IPS-18a (cell line): ENCODE measurements at regions not wholly inside any gene's neighbourhood (a gene's known extent, or its start where the extent isn't known, plus 50 kb on each side); places are given as distances from the start of the nearest gene placed in this dataset.

Source experiments
- H3K27ac ChIP-seq: one replicate; pipeline ENCODE4 v1.5.1; 2013; ENCODE audit warnings: low read length
- H3K27me3 ChIP-seq: one replicate; pipeline ENCODE4 v1.6.1; 2013; ENCODE audit warnings: mild to moderate bottlenecking, low read length; ENCODE audit not compliant: control insufficient read depth, insufficient read depth
- H3K36me3 ChIP-seq: one replicate; pipeline ENCODE4 v1.6.1; 2013; ENCODE audit warnings: low read depth, low read length; ENCODE audit not compliant: control insufficient read depth
- H3K4me1 ChIP-seq: one replicate; pipeline ENCODE4 v1.6.1; 2013; ENCODE audit warnings: low read depth, low read length; ENCODE audit not compliant: control insufficient read depth
- H3K4me3 ChIP-seq: one replicate; pipeline ENCODE4 v1.5.1; 2013; ENCODE audit warnings: low read length
- H3K9ac ChIP-seq: one replicate; pipeline ENCODE4 v1.6.1; 2013; ENCODE audit warnings: mild to moderate bottlenecking, low read length, moderate library complexity
- H3K9me3 ChIP-seq: one replicate; pipeline ENCODE4 v1.6.1; 2013; ENCODE audit warnings: low read depth, low read length; ENCODE audit not compliant: control insufficient read depth

- Histone ChIP-seq H3K27me3 (no peaks in the 10 kb centered on the region), H3K4me1 (no peaks in the 10 kb centered on the region), H3K9me3 (no peaks in the 10 kb centered on the region), H3K36me3 (no peaks in the 10 kb centered on the region), H3K27ac (no peak overlapping the region), H3K9ac (no peak overlapping the region), H3K4me3 (no peak overlapping the region)
These were observed 338.2 kb downstream of the UQCRFS1 start for GRCh38 chr19:28874742-28875141.

GRCh38 chr19:28873301-28873700, 339.6 kb downstream of the UQCRFS1 start:
- Histone ChIP-seq H3K4me1 (no peaks in the 10 kb centered on the region), H3K36me3 (no peaks in the 10 kb centered on the region), H3K4me3 (no peak overlapping the region), H3K27ac (no peak overlapping the region), H3K9ac (no peak overlapping the region), H3K9me3 (no peaks in the 10 kb centered on the region), H3K27me3 (no peaks in the 10 kb centered on the region)

- Histone ChIP-seq H3K27ac (no peak overlapping the region), H3K4me3 (no peak overlapping the region), H3K36me3 (no peaks in the 10 kb centered on the region), H3K9ac (no peak overlapping the region), H3K4me1 (no peaks in the 10 kb centered on the region), H3K9me3 (no peaks in the 10 kb centered on the region), H3K27me3 (no peaks in the 10 kb centered on the region)
These were observed 341.7 kb downstream of the UQCRFS1 start for GRCh38 chr19:28871099-28871725.

- Histone ChIP-seq H3K9me3 (no peaks in the 10 kb centered on the region), H3K4me3 (no peak overlapping the region), H3K27me3 (no peaks in the 10 kb centered on the region), H3K27ac (no peak overlapping the region), H3K36me3 (no peaks in the 10 kb centered on the region), H3K9ac (no peak overlapping the region), H3K4me1 (no peaks in the 10 kb centered on the region)
These were observed 343.5 kb downstream of the UQCRFS1 start for GRCh38 chr19:28869459-28869858.

- no peak overlapping the region for H3K27ac ChIP-seq
- no peak overlapping the region for H3K9ac ChIP-seq
- H3K27me3 ChIP-seq: no peaks in the 10 kb centered on the region
- H3K9me3 ChIP-seq: no peaks in the 10 kb centered on the region
- H3K4me1 ChIP-seq: no peaks in the 10 kb centered on the region
- H3K4me3 ChIP-seq: no peak overlapping the region
- no peaks in the 10 kb centered on the region for H3K36me3 ChIP-seq
These were observed 344.1 kb downstream of the UQCRFS1 start for GRCh38 chr19:28868836-28869235.

GRCh38 chr19:28867978-28868377, 345.0 kb downstream of the UQCRFS1 start:
- H3K27me3 ChIP-seq: no peaks in the 10 kb centered on the region
- H3K36me3 ChIP-seq: no peaks in the 10 kb centered on the region
- no peak overlapping the region for H3K9ac ChIP-seq

GRCh38 chr19:28864577-28865042, 348.3 kb downstream of the UQCRFS1 start:
- no peaks in the 10 kb centered on the region for H3K9me3 ChIP-seq
- no peak overlapping the region for H3K27ac ChIP-seq
- H3K27me3 ChIP-seq: no peaks in the 10 kb centered on the region
- no peak overlapping the region for H3K9ac ChIP-seq
- no peaks in the 10 kb centered on the region for H3K36me3 ChIP-seq
- no peaks in the 10 kb centered on the region for H3K4me1 ChIP-seq
- H3K4me3 ChIP-seq: no peak overlapping the region

More at GRCh38 chr19:28867978-28868377, 345.0 kb downstream of the UQCRFS1 start:
- Histone ChIP-seq H3K9me3 (no peaks in the 10 kb centered on the region), H3K4me1 (no peaks in the 10 kb centered on the region), H3K27ac (no peak overlapping the region), H3K4me3 (no peak overlapping the region)

GRCh38 chr19:28864024-28864503, 348.9 kb downstream of the UQCRFS1 start:
- H3K9me3 ChIP-seq: no peaks in the 10 kb centered on the region
- H3K36me3 ChIP-seq: no peaks in the 10 kb centered on the region
- H3K4me3 ChIP-seq: no peak overlapping the region
- H3K27me3 ChIP-seq: no peaks in the 10 kb centered on the region
- H3K9ac ChIP-seq: no peak overlapping the region
- no peaks in the 10 kb centered on the region for H3K4me1 ChIP-seq
- no peak overlapping the region for H3K27ac ChIP-seq

GRCh38 chr19:28862238-28862637, 350.7 kb downstream of the UQCRFS1 start:
- no peak overlapping the region for H3K9ac ChIP-seq
- H3K9me3 ChIP-seq: no peaks in the 10 kb centered on the region
- H3K36me3 ChIP-seq: no peaks in the 10 kb centered on the region
- no peaks in the 10 kb centered on the region for H3K4me1 ChIP-seq
- no peaks in the 10 kb centered on the region for H3K27me3 ChIP-seq
- H3K27ac ChIP-seq: no peak overlapping the region
- H3K4me3 ChIP-seq: no peak overlapping the region

GRCh38 chr19:28859811-28860210, 353.1 kb downstream of the UQCRFS1 start:
- H3K9me3 ChIP-seq: no peaks in the 10 kb centered on the region
- H3K9ac ChIP-seq: no peak overlapping the region
- H3K27me3 ChIP-seq: no peaks in the 10 kb centered on the region
- H3K4me1 ChIP-seq: no peaks in the 10 kb centered on the region
- no peak overlapping the region for H3K27ac ChIP-seq
- no peak overlapping the region for H3K4me3 ChIP-seq
- no peaks in the 10 kb centered on the region for H3K36me3 ChIP-seq

- Histone ChIP-seq H3K27me3 (no peaks in the 10 kb centered on the region), H3K4me1 (no peaks in the 10 kb centered on the region), H3K4me3 (no peak overlapping the region), H3K36me3 (no peaks in the 10 kb centered on the region), H3K9me3 (no peaks in the 10 kb centered on the region), H3K27ac (no peak overlapping the region), H3K9ac (no peak overlapping the region)
These were observed 354.0 kb downstream of the UQCRFS1 start for GRCh38 chr19:28858933-28859332.

GRCh38 chr19:28857967-28858366, 355.0 kb downstream of the UQCRFS1 start:
- Histone ChIP-seq H3K9ac (no peak overlapping the region), H3K4me3 (no peak overlapping the region), H3K36me3 (no peaks in the 10 kb centered on the region), H3K27ac (no peak overlapping the region), H3K4me1 (no peaks in the 10 kb centered on the region), H3K27me3 (no peaks in the 10 kb centered on the region), H3K9me3 (no peaks in the 10 kb centered on the region)
